GM23248 (cell line): ENCODE measurements at regions not wholly inside any gene's neighbourhood (a gene's known extent, or its start where the extent isn't known, plus 50 kb on each side); places are given as distances from the start of the nearest gene placed in this dataset.

Experiments used
- EZH2 ChIP-seq: fragments of 200-600 bp; sonication (generic); IDR thresholded peaks from 2 replicates; pipeline ENCODE4 v1.6.1; 2018; ENCODE audit warnings: antibody characterized with exemption, mild to moderate bottlenecking; ENCODE audit not compliant: insufficient read depth, poor library complexity, severe bottlenecking
- EZH2phosphoT487 ChIP-seq: fragments of 200-600 bp; sonication (generic); IDR thresholded peaks from 2 replicates; pipeline ENCODE4 v1.6.1; 2018; ENCODE audit warnings: antibody characterized with exemption, moderate library complexity, mild to moderate bottlenecking, low read depth; ENCODE audit not compliant: insufficient read depth

DNA sequence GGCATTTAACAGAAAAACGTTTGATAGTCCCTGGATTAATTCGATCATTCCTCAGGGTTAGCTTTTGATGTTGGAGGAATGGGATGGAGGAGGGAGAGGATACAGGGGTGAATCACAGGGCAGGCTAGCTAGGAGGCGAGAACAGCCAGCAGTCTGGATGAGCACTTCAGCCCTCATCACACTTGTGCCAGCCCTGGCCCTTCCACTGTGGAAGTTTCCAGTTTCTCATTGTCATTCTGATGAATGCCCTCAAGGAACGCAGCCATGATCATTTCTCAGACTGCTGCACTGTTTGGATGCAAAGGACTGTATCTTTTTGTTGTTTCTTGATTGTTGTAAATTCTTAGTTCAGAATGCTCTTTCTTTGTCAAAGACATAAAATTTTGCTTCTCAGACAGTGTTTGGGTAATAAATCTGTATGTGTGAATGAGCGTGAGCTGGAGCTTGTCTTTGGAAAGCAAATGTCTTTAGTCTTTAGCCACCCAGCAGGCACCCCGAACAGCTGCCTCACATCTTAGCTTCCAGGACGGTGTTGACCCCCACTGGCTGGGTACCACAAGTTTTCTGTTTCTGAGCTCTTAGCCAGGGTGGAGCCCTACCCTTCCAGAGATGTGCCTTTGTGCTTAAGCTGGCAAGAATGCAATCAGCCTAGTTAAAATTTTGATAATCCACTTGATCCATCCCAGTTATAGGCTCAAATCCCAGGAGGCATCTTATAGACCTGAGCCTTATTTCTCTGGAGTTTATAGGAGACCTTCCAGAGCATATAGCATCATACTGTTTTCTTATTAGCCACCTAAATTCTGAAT lies 121.1 kb downstream of the PDCD6IP start:
- TF ChIP-seq EZH2 (no peak), EZH2phosphoT487 (no peak)
